IPS-20b (cell line): ENCODE measurements at regions not wholly inside any gene's neighbourhood (a gene's known extent, or its start where the extent isn't known, plus 50 kb on each side); places are given as distances from the start of the nearest gene placed in this dataset.
"Not testable (repeated sequence)": the region's sequence is repeated elsewhere in the genome, so short reads cannot be mapped to it uniquely, and the experiment has no call there.

Source experiments
- H3K27ac ChIP-seq: one replicate; pipeline ENCODE4 v1.5.1; 2013; ENCODE audit warnings: low read length
- H3K27me3 ChIP-seq: 2 replicates; pipeline ENCODE4 v1.6.1; 2013; ENCODE audit warnings: mild to moderate bottlenecking, low read length, inconsistent platforms; ENCODE audit not compliant: insufficient read depth
- H3K36me3 ChIP-seq: 2 replicates; pipeline ENCODE4 v1.6.1; 2013; ENCODE audit warnings: low read depth, mild to moderate bottlenecking, inconsistent platforms, low read length, moderate library complexity; ENCODE audit not compliant: insufficient read depth
- H3K4me1 ChIP-seq: 2 replicates; pipeline ENCODE4 v1.6.1; 2013; ENCODE audit warnings: mild to moderate bottlenecking, control low read depth, inconsistent platforms, low read length, moderate library complexity; ENCODE audit not compliant: insufficient read depth
- H3K4me3 ChIP-seq: 2 replicates; pipeline ENCODE4 v1.5.1; 2013; ENCODE audit warnings: mild to moderate bottlenecking, low read length, inconsistent platforms
- H3K9ac ChIP-seq: 2 replicates; pipeline ENCODE4 v1.6.1; 2013; ENCODE audit warnings: low read depth, mild to moderate bottlenecking, inconsistent platforms, low read length, moderate library complexity
- H3K9me3 ChIP-seq: 2 replicates; pipeline ENCODE4 v1.6.1; 2013; ENCODE audit warnings: mild to moderate bottlenecking, low read depth, low read length, inconsistent platforms; ENCODE audit not compliant: insufficient read depth

GRCh38 chr18:961644-962355, 57.1 kb downstream of the ADCYAP1 start:
- Histone ChIP-seq H3K9me3 (no peaks in the 10 kb centered on the region), H3K4me3 (peak overlapping the region; percentile 54), H3K27me3 (no peaks in the 10 kb centered on the region), H3K27ac (no peak overlapping the region), H3K4me1 (no peaks in the 10 kb centered on the region), H3K9ac (peak overlapping the region; percentile 57), H3K36me3 (no peaks in the 10 kb centered on the region)

- no peak overlapping the region for H3K9ac ChIP-seq
- H3K27ac ChIP-seq: no peak overlapping the region
- no peaks in the 10 kb centered on the region for H3K27me3 ChIP-seq
- H3K9me3 ChIP-seq: no peaks in the 10 kb centered on the region; the same call in 1 of the 2 replicates
- no peak overlapping the region for H3K4me3 ChIP-seq
- H3K36me3 ChIP-seq: no peaks in the 10 kb centered on the region
- no peaks in the 10 kb centered on the region for H3K4me1 ChIP-seq
These were observed 58.6 kb downstream of the ADCYAP1 start for GRCh38 chr18:963276-963675.

GRCh38 chr18:965921-966758, 61.5 kb downstream of the ADCYAP1 start:
- Histone ChIP-seq H3K27me3 (no peaks in the 10 kb centered on the region), H3K9me3 (no peaks in the 10 kb centered on the region; the same call in 1 of the 2 replicates), H3K9ac (no peak overlapping the region), H3K27ac (no peak overlapping the region), H3K36me3 (no peaks in the 10 kb centered on the region), H3K4me3 (no peak overlapping the region), H3K4me1 (no peaks in the 10 kb centered on the region)

- Histone ChIP-seq H3K36me3 (no peaks in the 10 kb centered on the region), H3K27me3 (no peaks in the 10 kb centered on the region), H3K9me3 (no peaks in the 10 kb centered on the region; the same call in 1 of the 2 replicates), H3K27ac (no peak overlapping the region), H3K4me3 (no peak overlapping the region), H3K4me1 (no peaks in the 10 kb centered on the region), H3K9ac (no peak overlapping the region)
These were observed 62.3 kb downstream of the ADCYAP1 start for GRCh38 chr18:966759-967576.

DNA sequence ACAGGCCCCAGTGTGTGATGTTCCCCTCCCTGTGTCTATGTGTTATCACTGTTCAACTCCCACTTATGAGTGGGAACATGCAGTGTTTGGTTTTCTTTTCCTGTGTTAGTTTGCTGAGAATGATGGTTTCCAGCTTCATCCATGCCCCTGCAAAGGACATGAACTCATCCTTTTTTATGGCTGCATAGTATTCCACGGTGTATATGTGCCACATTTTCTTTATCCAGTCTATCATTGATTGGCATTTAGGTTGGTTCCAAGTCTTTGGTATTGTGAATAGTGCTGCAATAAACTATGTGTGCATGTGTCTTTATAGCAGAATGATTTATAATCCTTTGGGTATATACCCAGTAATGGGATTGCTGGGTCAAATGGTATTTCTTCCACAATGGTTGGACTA, 64.2 kb downstream of the ADCYAP1 start:
- H3K9ac ChIP-seq, H3K27me3 ChIP-seq, H3K4me3 ChIP-seq, H3K27ac ChIP-seq, H3K4me1 ChIP-seq, H3K9me3 ChIP-seq, H3K36me3 ChIP-seq: not testable (repeated sequence)

GRCh38 chr18:969311-969710, 64.6 kb downstream of the ADCYAP1 start:
- not testable (repeated sequence) for H3K27ac ChIP-seq, H3K4me1 ChIP-seq, H3K9ac ChIP-seq, H3K9me3 ChIP-seq, H3K27me3 ChIP-seq, H3K4me3 ChIP-seq, H3K36me3 ChIP-seq

DNA sequence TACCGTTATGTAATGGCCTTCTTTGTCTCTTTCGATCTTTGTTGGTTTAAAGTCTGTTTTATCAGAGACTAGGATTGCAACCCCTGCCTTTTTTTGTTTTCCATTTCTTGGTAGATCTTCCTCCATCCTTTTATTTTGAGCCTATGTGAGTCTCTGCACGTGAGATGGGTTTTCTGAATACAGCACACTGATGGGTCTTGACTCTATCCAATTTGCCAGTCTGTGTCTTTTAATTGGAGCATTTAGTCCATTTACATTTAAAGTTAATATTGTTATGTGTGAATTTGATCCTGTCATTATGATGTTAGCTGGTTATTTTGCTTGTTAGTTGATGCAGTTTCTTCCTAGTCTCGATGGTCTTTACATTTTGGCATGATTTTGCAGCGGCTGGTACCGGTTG, 69.9 kb downstream of the ADCYAP1 start:
- H3K4me1 ChIP-seq, H3K27me3 ChIP-seq, H3K27ac ChIP-seq: not testable (repeated sequence)

DNA sequence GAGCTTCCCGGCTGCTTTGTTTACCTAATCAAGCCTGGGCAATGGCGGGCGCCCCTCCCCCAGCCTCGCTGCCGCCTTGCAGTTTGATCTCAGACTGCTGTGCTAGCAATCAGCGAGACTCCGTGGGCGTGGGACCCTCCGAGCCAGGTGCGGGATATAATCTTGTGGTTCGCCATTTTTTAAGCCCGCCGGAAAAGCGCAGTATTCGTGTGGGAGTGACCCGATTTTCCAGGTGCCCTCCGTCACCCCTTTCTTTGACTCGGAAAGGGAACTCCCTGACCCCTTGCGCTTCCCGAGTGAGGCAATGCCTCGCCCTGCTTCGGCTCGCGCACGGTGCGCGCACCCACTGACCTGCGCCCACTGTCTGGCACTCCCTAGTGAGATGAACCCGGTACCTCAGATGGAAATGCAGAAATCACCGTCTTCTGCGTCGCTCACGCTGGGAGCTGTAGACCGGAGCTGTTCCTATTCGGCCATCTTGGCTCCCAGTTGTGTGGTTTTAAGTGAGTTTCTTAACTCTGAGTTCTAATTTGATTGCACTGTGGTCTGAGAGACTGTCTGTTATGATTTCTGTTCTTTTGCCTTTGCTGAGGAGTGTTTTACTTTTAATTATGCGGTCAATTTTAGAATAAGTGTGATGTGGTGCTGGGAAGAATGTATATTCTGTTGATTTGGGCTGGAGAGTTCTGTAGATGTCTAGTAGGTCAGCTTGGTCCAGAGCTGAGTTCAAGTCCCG, 71.9 kb downstream of the ADCYAP1 start:
- H3K27ac ChIP-seq, H3K36me3 ChIP-seq, H3K27me3 ChIP-seq, H3K9me3 ChIP-seq, H3K4me1 ChIP-seq, H3K9ac ChIP-seq: not testable (repeated sequence)
- H3K4me3 ChIP-seq: peak overlapping the region; percentile 54

More for the DNA sequence above, 69.9 kb downstream of the ADCYAP1 start:
- H3K4me3 ChIP-seq, H3K9ac ChIP-seq, H3K9me3 ChIP-seq, H3K36me3 ChIP-seq: not testable (repeated sequence)

DNA sequence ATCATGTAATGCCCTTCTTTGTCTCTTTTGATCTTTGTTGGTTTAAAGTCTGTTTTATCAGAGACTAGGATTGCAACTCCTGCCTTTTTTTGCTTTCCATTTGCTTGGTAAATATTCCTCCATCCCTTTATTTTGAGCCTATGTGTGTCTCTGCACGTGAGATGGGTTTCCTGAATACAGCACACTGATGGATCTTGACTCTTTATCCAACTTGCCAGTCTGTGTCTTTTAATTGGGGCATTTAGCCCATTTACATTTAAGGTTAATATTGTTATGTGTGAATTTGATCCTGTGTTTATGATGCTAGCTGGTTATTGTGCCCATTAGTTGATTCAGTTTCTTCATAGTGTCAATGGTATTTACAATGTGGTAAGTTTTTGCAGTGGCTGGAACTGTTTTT, 72.7 kb downstream of the ADCYAP1 start:
- not testable (repeated sequence) for H3K36me3 ChIP-seq, H3K4me1 ChIP-seq, H3K9ac ChIP-seq, H3K4me3 ChIP-seq, H3K9me3 ChIP-seq, H3K27me3 ChIP-seq, H3K27ac ChIP-seq

DNA sequence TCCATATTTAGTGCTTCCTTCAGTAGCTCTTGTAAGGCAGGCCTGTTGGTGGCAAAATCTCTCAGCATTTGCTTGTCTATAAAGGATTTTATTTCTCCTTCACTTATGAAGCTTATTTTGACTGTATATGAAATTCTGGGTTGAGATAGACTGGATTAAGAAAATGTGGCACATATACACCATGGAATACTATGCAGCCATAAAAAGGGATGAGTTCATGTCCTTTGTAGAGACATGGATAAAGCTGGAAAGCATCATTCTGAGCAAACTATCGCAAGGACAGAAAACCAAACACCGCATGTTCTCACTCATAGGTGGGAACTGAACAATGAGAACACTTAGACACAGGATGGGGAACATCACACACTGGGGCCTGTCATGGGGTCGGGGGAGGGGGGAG, 73.1 kb downstream of the ADCYAP1 start:
- H3K27me3 ChIP-seq, H3K4me1 ChIP-seq, H3K27ac ChIP-seq, H3K36me3 ChIP-seq, H3K9me3 ChIP-seq, H3K9ac ChIP-seq, H3K4me3 ChIP-seq: not testable (repeated sequence)

- no peak overlapping the region for H3K27ac ChIP-seq
- H3K9ac ChIP-seq: no peak overlapping the region
- H3K27me3 ChIP-seq: no peaks in the 10 kb centered on the region
- H3K36me3 ChIP-seq: no peaks in the 10 kb centered on the region
- H3K9me3 ChIP-seq: no peaks in the 10 kb centered on the region
- H3K4me3 ChIP-seq: no peak overlapping the region
- peaks cover 9% of the 10 kb centered on the region; the same call in 1 of the 2 replicates for H3K4me1 ChIP-seq
These were observed 75.9 kb downstream of the ADCYAP1 start for GRCh38 chr18:980586-980985.
